Ascending aorta (tissue), 2 donors: ENCODE measurements at regions not wholly inside any gene's neighbourhood (a gene's known extent, or its start where the extent isn't known, plus 50 kb on each side); places are given as distances from the start of the nearest gene placed in this dataset.
A peak's percentile ranks its signal among the peaks of the same experiment; 100 is the strongest.

Experiments used
- DNase-seq, 2 donors: peaks; one replicate each; pipeline ENCODE4 v3.0.0-alpha.2; 2019; ENCODE audit warnings: low spot score in 2 of 2
- H3K27ac ChIP-seq, 2 donors: fragments of 200-600 bp; sonication (generic); one replicate each; pipeline ENCODE4 v1.5.1; 2016 to 2017; ENCODE audit warnings: mild to moderate bottlenecking in 1 of 2
- H3K27me3 ChIP-seq: fragments of 200-600 bp; sonication (generic); one replicate; pipeline ENCODE4 v1.5.1; 2017
- H3K36me3 ChIP-seq, 2 donors: fragments of 200-600 bp; sonication (generic); one replicate each; pipeline ENCODE4 v1.5.1; 2016
- H3K4me1 ChIP-seq, 2 donors: fragments of 200-600 bp; sonication (generic); one replicate each; pipeline ENCODE4 v1.5.1; 2016 to 2017; ENCODE audit warnings: mild to moderate bottlenecking in 1 of 2
- H3K4me3 ChIP-seq, 2 donors: fragments of 200-600 bp; sonication (generic); one replicate each; pipeline ENCODE4 v1.5.1; 2016 to 2017; ENCODE audit warnings: mild to moderate bottlenecking in 1 of 2
- H3K9me3 ChIP-seq, 2 donors: fragments of 200-600 bp; sonication (generic); one replicate each; pipeline ENCODE4 v1.5.1; 2016
- intact Hi-C: fragments of 100-400 bp; cut with DNase I; formaldehyde crosslinking; loops from one replicate; pipeline ENCODE4 v1.15.1; 2023
- TF ChIP-seq, protein P1 (sequence below), 3 experiments: fragments of 200-600 bp in 2 of 3; fragments of 450-650 bp in 1 of 3; sonication (generic) in 2 of 3; IDR thresholded peaks; one replicate each; pipeline ENCODE4 v1.5.1; 2016 to 2019; ENCODE audit warnings: antibody characterized with exemption in 3 of 3, mild to moderate bottlenecking in 1 of 3, moderate library complexity in 1 of 3

DNA sequence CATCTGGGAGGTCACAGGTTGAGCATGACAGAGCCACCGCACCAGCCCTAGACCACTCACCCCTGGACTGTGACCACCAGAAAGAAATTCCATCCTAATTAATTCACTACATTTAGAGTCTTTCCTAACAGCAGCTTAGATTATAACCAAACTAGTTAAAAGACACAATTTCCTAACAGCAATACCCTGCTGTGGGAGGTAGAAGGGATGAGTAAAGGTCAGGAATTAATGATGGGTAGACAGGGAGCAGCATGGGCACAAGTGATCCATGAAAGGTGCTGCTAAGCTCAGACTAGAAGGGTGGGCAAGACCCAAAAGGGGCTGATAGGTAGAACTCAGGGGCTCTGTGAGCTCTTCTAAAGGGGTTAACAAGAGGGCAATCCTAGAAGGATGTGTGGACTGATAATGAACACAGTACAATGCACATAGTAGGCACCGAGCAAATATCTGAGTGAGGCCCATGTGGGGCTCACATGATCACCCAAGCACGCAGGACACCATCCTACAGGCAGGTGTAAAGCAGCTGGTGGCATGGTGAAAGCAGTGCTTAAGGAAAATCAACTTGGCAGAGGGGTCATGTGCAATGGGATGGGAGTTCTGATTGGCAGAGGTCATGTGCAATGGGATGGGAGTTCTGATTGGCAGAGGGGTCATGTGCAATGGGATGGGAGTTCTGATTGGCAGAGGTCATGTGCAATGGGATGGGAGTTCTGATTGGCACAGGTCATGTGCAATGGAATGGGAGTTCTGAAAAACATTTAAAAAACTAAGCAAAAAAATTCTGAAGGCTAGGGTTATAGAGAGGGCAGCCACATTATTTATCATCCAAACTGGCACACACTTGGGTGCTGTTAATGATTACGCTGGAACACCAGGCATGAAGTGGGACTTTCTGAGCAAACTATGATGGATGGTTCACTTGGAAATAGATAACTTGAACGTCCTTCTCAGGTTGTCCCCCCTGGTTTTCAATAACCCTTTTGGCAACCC is 188.2 kb upstream of the FOXQ1 start:
- Histone ChIP-seq H3K9me3 (no peaks in the 10 kb centered on the region), H3K27me3 (no peaks in the 10 kb centered on the region), H3K4me1 (no peaks in the 10 kb centered on the region), H3K27ac (no peak overlapping the region), H3K4me3 (no peak overlapping the region), H3K36me3 (no peaks in the 10 kb centered on the region)
- peak in 1 of 2 donors; percentile 33 for DNase-seq
- intact Hi-C loops: no loop called here
- TF ChIP-seq, protein P1, sequence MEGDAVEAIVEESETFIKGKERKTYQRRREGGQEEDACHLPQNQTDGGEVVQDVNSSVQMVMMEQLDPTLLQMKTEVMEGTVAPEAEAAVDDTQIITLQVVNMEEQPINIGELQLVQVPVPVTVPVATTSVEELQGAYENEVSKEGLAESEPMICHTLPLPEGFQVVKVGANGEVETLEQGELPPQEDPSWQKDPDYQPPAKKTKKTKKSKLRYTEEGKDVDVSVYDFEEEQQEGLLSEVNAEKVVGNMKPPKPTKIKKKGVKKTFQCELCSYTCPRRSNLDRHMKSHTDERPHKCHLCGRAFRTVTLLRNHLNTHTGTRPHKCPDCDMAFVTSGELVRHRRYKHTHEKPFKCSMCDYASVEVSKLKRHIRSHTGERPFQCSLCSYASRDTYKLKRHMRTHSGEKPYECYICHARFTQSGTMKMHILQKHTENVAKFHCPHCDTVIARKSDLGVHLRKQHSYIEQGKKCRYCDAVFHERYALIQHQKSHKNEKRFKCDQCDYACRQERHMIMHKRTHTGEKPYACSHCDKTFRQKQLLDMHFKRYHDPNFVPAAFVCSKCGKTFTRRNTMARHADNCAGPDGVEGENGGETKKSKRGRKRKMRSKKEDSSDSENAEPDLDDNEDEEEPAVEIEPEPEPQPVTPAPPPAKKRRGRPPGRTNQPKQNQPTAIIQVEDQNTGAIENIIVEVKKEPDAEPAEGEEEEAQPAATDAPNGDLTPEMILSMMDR (IDR thresholded peaks at IDR 0.05): no peak

DNA sequence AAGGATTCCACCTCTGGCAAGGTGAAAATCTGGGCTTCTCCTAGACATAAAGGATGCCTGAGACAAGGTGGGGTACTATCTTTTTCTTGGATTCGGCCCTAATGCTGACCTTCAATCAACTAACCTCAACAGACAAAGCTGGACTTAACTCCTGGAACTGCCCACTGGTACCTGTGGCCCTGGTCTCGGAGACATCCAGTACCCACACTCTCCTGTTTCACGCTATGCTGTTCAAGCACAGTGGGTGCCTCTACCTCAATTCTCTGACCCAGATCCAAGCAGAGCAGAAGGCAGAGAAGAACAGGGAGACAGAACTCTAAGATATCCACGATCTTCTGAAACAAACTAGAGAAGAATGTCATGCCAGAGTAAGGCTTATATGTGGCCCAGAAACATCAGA is 189.8 kb upstream of the FOXQ1 start:
- Histone ChIP-seq H3K4me1 (no peaks in the 10 kb centered on the region), H3K4me3 (no peak overlapping the region), H3K36me3 (no peaks in the 10 kb centered on the region), H3K27ac (no peak overlapping the region), H3K27me3 (no peaks in the 10 kb centered on the region), H3K9me3 (no peaks in the 10 kb centered on the region)
- TF ChIP-seq, protein P1 (IDR thresholded peaks at IDR 0.05): no peak
- intact Hi-C loops: no loop called here
- peak in 1 of 2 donors; percentile 5 for DNase-seq

DNA sequence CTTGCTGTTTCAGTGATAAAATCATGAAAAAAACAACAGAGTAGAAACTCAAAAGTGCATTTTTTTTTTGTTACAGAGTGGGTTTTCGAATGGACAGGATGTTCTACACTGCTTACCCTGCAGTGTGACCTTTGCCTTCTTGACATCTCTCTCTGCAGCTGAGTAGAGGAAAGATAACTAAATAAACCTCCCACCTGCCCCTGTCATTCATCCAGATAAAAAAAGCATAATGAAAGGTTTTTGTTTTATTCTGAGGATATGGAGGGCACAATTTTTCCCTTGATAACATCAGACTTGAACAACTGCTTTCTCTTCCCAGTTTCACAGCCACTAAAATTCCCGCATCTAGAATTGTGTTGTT is 193.6 kb upstream of the FOXQ1 start:
- intact Hi-C loops: no loop called here
- TF ChIP-seq, protein P1 (IDR thresholded peaks at IDR 0.05): no peak
- Histone ChIP-seq H3K4me1 (no peaks in the 10 kb centered on the region), H3K36me3 (no peaks in the 10 kb centered on the region), H3K4me3 (no peak overlapping the region), H3K27ac (no peak overlapping the region), H3K27me3 (no peaks in the 10 kb centered on the region), H3K9me3 (no peaks in the 10 kb centered on the region)
- no peak for DNase-seq

- H3K4me3 ChIP-seq: no peak overlapping the region
- intact Hi-C loops: no loop called here
- H3K27ac ChIP-seq: no peak overlapping the region
- H3K4me1 ChIP-seq: no peaks in the 10 kb centered on the region
- H3K9me3 ChIP-seq: no peaks in the 10 kb centered on the region
- no peak for DNase-seq
- no peaks in the 10 kb centered on the region for H3K36me3 ChIP-seq
- TF ChIP-seq, protein P1 (IDR thresholded peaks at IDR 0.05): no peak
- H3K27me3 ChIP-seq: no peaks in the 10 kb centered on the region
Measured at GRCh38 chr6:1117530-1118286, 194.2 kb upstream of the FOXQ1 start.

DNA sequence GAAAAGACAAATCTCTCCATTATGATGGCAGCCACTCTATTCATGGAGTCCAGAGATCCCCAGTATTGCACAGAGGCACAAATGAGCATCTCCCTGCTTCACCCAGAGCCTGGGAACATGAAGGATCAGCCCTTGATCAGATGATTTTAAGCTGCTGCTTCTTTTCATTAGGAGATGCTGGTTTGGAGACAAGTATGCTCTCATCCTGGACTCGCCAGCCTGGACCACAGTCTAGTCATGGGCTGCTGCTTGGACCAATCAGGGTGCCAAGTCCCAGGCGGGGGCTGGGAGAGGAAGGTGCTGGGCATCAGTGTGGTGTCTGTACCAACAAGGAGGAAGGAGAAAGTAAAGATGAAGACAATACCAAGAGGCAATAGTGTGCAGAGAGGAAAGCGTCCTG is 195.7 kb upstream of the FOXQ1 start:
- peak in 1 of 2 donors; percentile 45 for DNase-seq
- intact Hi-C loops: no loop called here
- Histone ChIP-seq H3K4me3 (no peak overlapping the region), H3K36me3 (no peaks in the 10 kb centered on the region), H3K27ac (no peak overlapping the region), H3K4me1 (no peaks in the 10 kb centered on the region), H3K27me3 (no peaks in the 10 kb centered on the region), H3K9me3 (no peaks in the 10 kb centered on the region)
- TF ChIP-seq, protein P1 (IDR thresholded peaks at IDR 0.05): no peak
